K562 (cell line): ENCODE measurements at regions not wholly inside any gene's neighbourhood (a gene's known extent, or its start where the extent isn't known, plus 50 kb on each side); places are given as distances from the start of the nearest gene placed in this dataset.

Experiments
- ATAC-seq: fragments of 200-7000 bp; cut with Tn5 transposase; 3 replicates; pipeline ENCODE4 v1.9.1; 2020; ENCODE audit warnings: moderate library complexity
- BruUV-seq: library from RNA; stranded (reverse); fragments of 400-500 nt; replicated peaks from 2 replicates; lab custom pipeline; 2021; lab: Mats Ljungman, UMichigan
- CTCF ChIA-PET: fragments of 300-600 bp; formaldehyde crosslinking; extraction: SDS; loops from one replicate; lab custom pipeline; 2021; ENCODE audit warnings: low intra/inter-chr PET ratio; lab: Yijun Ruan, JAX
- POLR2A ChIA-PET: fragments of 300-600, 350-650 bp; sonication (Branson Sonifier 250); formaldehyde crosslinking; extraction: SDS; loops from one replicate; lab custom pipeline; 2021; ENCODE audit warnings: antibody characterized with exemption, inconsistent platforms; lab: Yijun Ruan, JAX
- DNase-seq, 4 experiments: peaks; one replicate each; pipeline versions ENCODE4 v3.0.0 to v3.0.0-alpha.2; 2011 to 2018; ENCODE audit warnings: low spot score in 3 of 4, mixed read lengths in 3 of 4; ENCODE audit errors: extremely low read depth in 1 of 4
- FAIRE-seq: peaks from 2 replicates; lab custom pipeline; 2011; peaks lifted over from hg19 to GRCh38; lab: Jason Lieb, UNC
- H2AFZ ChIP-seq: 2 replicates; pipeline ENCODE4 v1.6.0; 2011; ENCODE audit warnings: low read depth, low read length, control low read depth, inconsistent platforms
- H3K27ac ChIP-seq: fragments of 200-600 bp; 3 replicates; pipeline ENCODE4 v1.8.0; 2011; ENCODE audit warnings: low read depth, mild to moderate bottlenecking, control low read depth, inconsistent platforms, low read length, moderate library complexity, mixed read lengths; ENCODE audit errors: extremely low read depth
- H3K27me3 ChIP-seq, 2 experiments: fragments of 300-600 bp in 1 of 2; 2 replicates in 1 of 2; 3 replicates in 1 of 2; pipeline versions ENCODE4 v1.6.0 to v1.8.0; 2011; ENCODE audit warnings: inconsistent platforms in 2 of 2, low read length in 2 of 2, mild to moderate bottlenecking in 1 of 2, mixed read lengths in 1 of 2, moderate library complexity in 1 of 2; ENCODE audit not compliant: control insufficient read depth in 2 of 2, insufficient read depth in 2 of 2
- H3K36me3 ChIP-seq: fragments of 300-600 bp; 3 replicates; pipeline ENCODE4 v1.8.0; 2011; ENCODE audit warnings: mild to moderate bottlenecking, low read length, inconsistent platforms; ENCODE audit not compliant: control insufficient read depth, insufficient read depth
- H3K4me1 ChIP-seq, 2 experiments: fragments of 200-600 bp in 1 of 2; replicated peaks in 1 of 2; 2 replicates in 1 of 2; 3 replicates in 1 of 2; pipeline versions ENCODE4 v1.5.1 to v1.8.0; 2011; ENCODE audit warnings: inconsistent platforms in 2 of 2, low read length in 2 of 2, mild to moderate bottlenecking in 1 of 2, mixed read lengths in 1 of 2, moderate library complexity in 1 of 2; ENCODE audit not compliant: control insufficient read depth in 2 of 2, insufficient read depth in 2 of 2
- H3K4me2 ChIP-seq: 2 replicates; pipeline ENCODE4 v1.6.1; 2011; ENCODE audit warnings: low read length, control low read depth, inconsistent platforms, mixed read lengths; ENCODE audit not compliant: insufficient read depth
- H3K4me3 ChIP-seq: fragments of 200-600 bp; sonication (generic), shearing (Covaris generic); 2 replicates; pipeline ENCODE4 v1.5.1; 2016; ENCODE audit warnings: control low read depth, inconsistent platforms
- H3K79me2 ChIP-seq: fragments of 200-600 bp; 3 replicates; pipeline ENCODE4 v1.8.0; 2011; ENCODE audit warnings: low read length, inconsistent platforms; ENCODE audit not compliant: control insufficient read depth, insufficient read depth
- H3K9ac ChIP-seq, 2 experiments: 2 replicates each; pipeline versions ENCODE4 v1.6.0 to v1.6.1; 2011; ENCODE audit warnings: low read depth in 2 of 2, low read length in 2 of 2, control low read depth in 1 of 2, inconsistent platforms in 1 of 2, mild to moderate bottlenecking in 1 of 2, mixed read lengths in 1 of 2; ENCODE audit not compliant: insufficient read depth in 1 of 2
- H3K9me1 ChIP-seq: one replicate; pipeline ENCODE4 v1.6.0; 2011; ENCODE audit warnings: inconsistent platforms, mild to moderate bottlenecking, low read length, moderate library complexity; ENCODE audit not compliant: control insufficient read depth, insufficient read depth
- H3K9me3 ChIP-seq: replicated peaks from 2 replicates; pipeline ENCODE4 v1.5.1; 2011; ENCODE audit warnings: low read depth, low read length, inconsistent platforms; ENCODE audit not compliant: control insufficient read depth, insufficient read depth
- H4K20me1 ChIP-seq: replicated peaks from 2 replicates; pipeline ENCODE4 v1.6.1; 2011; ENCODE audit warnings: low read length, inconsistent platforms, mixed read lengths; ENCODE audit not compliant: control insufficient read depth, insufficient read depth
- BACH1 ChIP-seq: fragments of 200-800 bp; sonication (Bioruptor generic); IDR thresholded peaks from 2 replicates; pipeline ENCODE4 v1.6.1; 2016; ENCODE audit warnings: missing genetic modification characterization, missing compliant biosample characterization
- NR2C1 ChIP-seq, 2 experiments: fragments of 450-650 bp; IDR thresholded peaks; 2 replicates each; pipeline ENCODE4 v1.6.1; 2017; ENCODE audit warnings: mild to moderate bottlenecking in 2 of 2, antibody characterized with exemption in 1 of 2, inconsistent platforms in 1 of 2, missing compliant biosample characterization in 1 of 2, missing genetic modification characterization in 1 of 2
- OTX1 ChIP-seq: fragments of 450-650 bp; formaldehyde crosslinking; IDR thresholded peaks from 2 replicates; pipeline ENCODE4 v1.4.0; 2022; ENCODE audit warnings: mild to moderate bottlenecking
- PHF20 ChIP-seq: fragments of 450-650 bp; IDR thresholded peaks from 2 replicates; pipeline ENCODE4 v1.6.1; 2018; ENCODE audit not compliant: partially characterized antibody
- PTRF ChIP-seq: fragments of 450-650 bp; IDR thresholded peaks from 2 replicates; pipeline ENCODE4 v1.6.1; 2016; ENCODE audit warnings: mild to moderate bottlenecking, missing genetic modification characterization, missing compliant biosample characterization
- RBBP5 ChIP-seq: fragments of 200-600 bp; sonication (generic); IDR thresholded peaks from 2 replicates; pipeline ENCODE4 v1.6.1; 2012; ENCODE audit warnings: borderline replicate concordance, mild to moderate bottlenecking, low read length, control low read depth, inconsistent platforms; ENCODE audit not compliant: insufficient read depth, poor library complexity, severe bottlenecking
- ZMIZ1 ChIP-seq, 2 experiments: fragments of 150-350 bp in 1 of 2; IDR thresholded peaks; 2 replicates each; pipeline ENCODE4 v1.6.1; 2012 to 2016; ENCODE audit warnings: low read depth in 2 of 2, low read length in 2 of 2, mild to moderate bottlenecking in 1 of 2, moderate library complexity in 1 of 2
- ZNF561 ChIP-seq: fragments of 450-650 bp; formaldehyde crosslinking; conservative IDR thresholded peaks from 2 replicates; pipeline ENCODE4 v1.4.0; 2020; ENCODE audit warnings: mild to moderate bottlenecking, moderate library complexity
- ZNF586 ChIP-seq: fragments of 450-650 bp; formaldehyde crosslinking; conservative IDR thresholded peaks from 2 replicates; pipeline ENCODE4 v1.4.0; 2020; ENCODE audit warnings: mild to moderate bottlenecking, moderate library complexity
- ZSCAN32 ChIP-seq: fragments of 450-650 bp; formaldehyde crosslinking; IDR thresholded peaks from 2 replicates; pipeline ENCODE4 v1.4.0; 2020; ENCODE audit warnings: mild to moderate bottlenecking, moderate library complexity
- WGBS: fragments of 100-300 bp; shearing (Covaris generic); methylation state at CpG from one replicate; pipeline ENCODE4 v1.1.6; 2016; ENCODE audit warnings: low coverage, mixed read lengths; ENCODE audit not compliant: insufficient coverage; ENCODE audit errors: missing lambda C conversion rate; 5-methylcytosine and 5-hydroxymethylcytosine counted together
- in situ Hi-C: fragments of 300-500 bp; cut with MboI; formaldehyde crosslinking; loops from 4 replicates; pipeline ENCODE4 v1.15.0; 2018; ENCODE audit warnings: inconsistent platforms, mixed read lengths
- intact Hi-C: fragments of 100-400 bp; cut with micrococcal nuclease; formaldehyde crosslinking; loops from 2 replicates; pipeline ENCODE4 v1.14.2; 2022

DNA sequence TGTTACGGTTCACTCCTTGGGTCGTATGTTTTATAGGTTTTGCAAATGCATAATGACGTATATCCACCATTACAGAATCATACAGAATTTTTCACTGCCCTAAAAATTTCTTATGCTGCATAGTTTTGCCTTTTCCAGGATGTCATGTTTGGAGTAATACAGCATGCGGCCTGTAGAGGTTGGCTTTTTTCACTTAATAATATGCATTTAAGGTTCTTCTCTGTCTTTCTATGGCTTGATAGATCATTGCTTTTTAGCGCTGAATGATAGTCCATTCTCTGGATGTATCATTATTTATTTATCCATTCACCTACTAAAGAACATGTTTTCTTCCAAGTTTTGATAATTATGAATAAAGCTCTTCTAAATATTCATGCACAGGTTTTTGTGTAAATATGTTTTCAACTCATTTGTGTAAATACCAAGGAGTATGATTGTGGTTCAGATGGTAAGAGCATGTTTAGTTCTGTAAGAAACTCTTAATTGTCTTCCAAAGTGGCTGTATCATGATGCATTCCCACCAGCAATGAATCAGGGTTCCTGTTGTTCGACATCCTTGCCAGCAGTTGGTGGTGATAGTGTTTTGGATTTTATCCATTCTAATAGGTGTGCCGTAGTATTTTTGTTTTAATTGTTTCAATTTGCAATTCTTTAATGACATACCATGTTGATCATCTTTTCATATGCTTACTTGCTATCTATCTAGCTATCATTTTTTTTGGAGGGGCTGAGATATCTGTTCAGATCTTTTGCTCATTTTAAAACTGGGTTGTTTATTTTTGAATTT lies 531.2 kb upstream of the GHITM start:
- H3K9ac ChIP-seq = no peak overlapping the region
- H3K79me2 ChIP-seq = no peaks in the 10 kb centered on the region
- in situ Hi-C loops (no loop called here), intact Hi-C loops (no loop called here)
- ChIA-PET POLR2A (no interaction called here), CTCF (no interaction called here)
- FAIRE-seq (no peak), DNase-seq (no peak), ATAC-seq (no peak)
- H2AFZ ChIP-seq = no peak overlapping the region
- H3K4me2 ChIP-seq = no peak overlapping the region
- H3K27ac ChIP-seq = no peak overlapping the region
- H3K4me1 ChIP-seq = no peaks in the 10 kb centered on the region
- no peak overlapping the region for H3K4me3 ChIP-seq
- no peaks in the 10 kb centered on the region for H3K27me3 ChIP-seq
- TF ChIP-seq RBBP5 (no peak), ZMIZ1 (IDR thresholded peaks at IDR 0.05; ENCODE audit: low read depth in 2 of 2, low read length in 2 of 2) (no peak), BACH1 (tag) (no peak), NR2C1 (IDR thresholded peaks at IDR 0.05) (no peak), NR2C1 (tag; IDR thresholded peaks at IDR 0.05) (no peak), PTRF (tag) (no peak), OTX1 (CRISPR knock-in tag) (no peak), ZSCAN32 (CRISPR knock-in tag) (no peak), ZNF561 (CRISPR knock-in tag) (no peak), ZNF586 (CRISPR knock-in tag) (no peak), PHF20 (no peak)
- TF ChIP-seq, all 486 proteins: peak for 0
- Histone ChIP-seq H4K20me1 (no peaks in the 10 kb centered on the region), H3K36me3 (no peaks in the 10 kb centered on the region), H3K9me3 (no peaks in the 10 kb centered on the region; the same call in 1 of the 2 replicates), H3K9me1 (no peaks in the 10 kb centered on the region)
- BruUV-seq = no TSS peak
- 4% methylated on average over 7 of the region's 7 CpGs for WGBS
